WTC11 (cell line): ENCODE measurements at regions not wholly inside any gene's neighbourhood (a gene's known extent, or its start where the extent isn't known, plus 50 kb on each side); places are given as distances from the start of the nearest gene placed in this dataset.
"Not testable (repeated sequence)": the region's sequence is repeated elsewhere in the genome, so short reads cannot be mapped to it uniquely, and the experiment has no call there.

Source experiments
- ATAC-seq: fragments of 200-7000 bp; cut with Tn5 transposase; 2 replicates; pipeline ENCODE4 v1.10.0; 2021; ENCODE audit warnings: mild to moderate bottlenecking, moderate library complexity
- CTCF ChIA-PET: fragments of 300-600 bp; sonication (Branson Sonifier 250); formaldehyde crosslinking; loops from one replicate; lab custom pipeline; 2021; ENCODE audit warnings: antibody characterized with exemption; lab: Charles Lee
- POLR2A ChIA-PET: fragments of 350-600 bp; sonication (Branson Sonifier 250); formaldehyde crosslinking; loops from one replicate; lab custom pipeline; 2021; ENCODE audit warnings: antibody characterized with exemption; lab: Charles Lee
- DNase-seq: peaks from one replicate; pipeline ENCODE4 v3.0.0; 2021; ENCODE audit warnings: low spot score
- H3K27ac Mint-ChIP-seq: 2 replicates; pipeline ENCODE4 v1.8.0; 2021; ENCODE audit warnings: mixed read lengths
- H3K27me3 Mint-ChIP-seq: 2 replicates; pipeline ENCODE4 v1.8.0; 2021; ENCODE audit warnings: low read depth, mild to moderate bottlenecking, moderate library complexity, mixed read lengths
- H3K36me3 Mint-ChIP-seq: 2 replicates; pipeline ENCODE4 v1.8.0; 2021; ENCODE audit warnings: mixed read lengths
- H3K4me1 Mint-ChIP-seq: 2 replicates; pipeline ENCODE4 v1.8.0; 2022; ENCODE audit warnings: mixed read lengths
- H3K4me3 Mint-ChIP-seq: 2 replicates; pipeline ENCODE4 v1.8.0; 2021; ENCODE audit warnings: mild to moderate bottlenecking, moderate library complexity, mixed read lengths
- H3K9me3 Mint-ChIP-seq: 2 replicates; pipeline ENCODE4 v1.8.0; 2021; ENCODE audit warnings: mixed read lengths
- ARID4B ChIP-seq: sonication (generic); formaldehyde crosslinking; IDR thresholded peaks from 2 replicates; pipeline ENCODE4 v1.8.0; 2023; ENCODE audit warnings: missing genetic modification reagents, mild to moderate bottlenecking, borderline replicate concordance
- EMX1 ChIP-seq: fragments of 250-450 bp; sonication (Bioruptor Pico); IDR thresholded peaks from 2 replicates; pipeline ENCODE4 v1.8.0; 2021; ENCODE audit warnings: mild to moderate bottlenecking
- ESRRA ChIP-seq: sonication (generic); formaldehyde crosslinking; IDR thresholded peaks from 2 replicates; pipeline ENCODE4 v1.8.1; 2022; ENCODE audit warnings: mild to moderate bottlenecking, missing genetic modification reagents, borderline replicate concordance
- GRHL2 ChIP-seq: fragments of 250-450 bp; sonication (Bioruptor Pico); IDR thresholded peaks from 2 replicates; pipeline ENCODE4 v1.8.0; 2022; ENCODE audit warnings: mild to moderate bottlenecking, moderate library complexity; ENCODE audit not compliant: insufficient replicate concordance, severe bottlenecking
- HMGA2 ChIP-seq: fragments of 250-450 bp; sonication (Bioruptor Pico); IDR thresholded peaks from 2 replicates; pipeline ENCODE4 v1.4.0; 2021; ENCODE audit warnings: mild to moderate bottlenecking, moderate library complexity
- HMGXB4 ChIP-seq: sonication (generic); formaldehyde crosslinking; IDR thresholded peaks from 2 replicates; pipeline ENCODE4 v1.8.1; 2023; ENCODE audit warnings: mild to moderate bottlenecking, moderate library complexity, missing genetic modification reagents
- MYBL2 ChIP-seq: sonication (generic); formaldehyde crosslinking; IDR thresholded peaks from 2 replicates; pipeline ENCODE4 v1.8.1; 2023; ENCODE audit warnings: mild to moderate bottlenecking, moderate library complexity, missing genetic modification reagents
- OVOL2 ChIP-seq: fragments of 250-450 bp; sonication (Bioruptor Pico); IDR thresholded peaks from 2 replicates; pipeline ENCODE4 v1.9.0; 2021; ENCODE audit warnings: mild to moderate bottlenecking, borderline replicate concordance
- PREB ChIP-seq: sonication (generic); formaldehyde crosslinking; IDR thresholded peaks from 2 replicates; pipeline ENCODE4 v1.8.1; 2022; ENCODE audit warnings: mild to moderate bottlenecking, missing genetic modification reagents, moderate library complexity, borderline replicate concordance
- USF1 ChIP-seq: sonication (generic); formaldehyde crosslinking; IDR thresholded peaks from 2 replicates; pipeline ENCODE4 v1.8.0; 2022; ENCODE audit warnings: mild to moderate bottlenecking, missing genetic modification reagents
- ZNF121 ChIP-seq: sonication (generic); formaldehyde crosslinking; IDR thresholded peaks from 2 replicates; pipeline ENCODE4 v1.8.0; 2023; ENCODE audit warnings: missing genetic modification reagents
- ZNF396 ChIP-seq: fragments of 250-450 bp; sonication (Bioruptor Pico); IDR thresholded peaks from 2 replicates; pipeline ENCODE4 v1.8.0; 2021; ENCODE audit warnings: mild to moderate bottlenecking, moderate library complexity, borderline replicate concordance
- ZNF416 ChIP-seq: fragments of 250-450 bp; sonication (Bioruptor Pico); IDR thresholded peaks from 2 replicates; pipeline ENCODE4 v1.9.0; 2021; ENCODE audit warnings: mild to moderate bottlenecking, inconsistent platforms
- ZNF532 ChIP-seq: fragments of 250-450 bp; sonication (Bioruptor Pico); IDR thresholded peaks from 2 replicates; pipeline ENCODE4 v1.9.0; 2021; ENCODE audit warnings: mild to moderate bottlenecking, borderline replicate concordance

GRCh38 chr1:188023206-188023605 lies 1194.5 kb downstream of the PLA2G4A start:
- no peaks in the 10 kb centered on the region for H3K36me3 Mint-ChIP-seq
- ChIA-PET CTCF (no interaction called here), POLR2A (no interaction called here)
- DNase-seq = no peak
- no peak overlapping the region for H3K27ac Mint-ChIP-seq
- H3K9me3 Mint-ChIP-seq = no peaks in the 10 kb centered on the region
- no peaks in the 10 kb centered on the region for H3K4me1 Mint-ChIP-seq
- no peaks in the 10 kb centered on the region for H3K27me3 Mint-ChIP-seq
- no peak for TF ChIP-seq HMGA2
- no peak for TF ChIP-seq ARID4B
- TF ChIP-seq HMGXB4 (CRISPR knock-in tag) = no peak
- no peak for TF ChIP-seq ZNF416 (CRISPR knock-in tag)
- no peak for TF ChIP-seq ZNF532 (CRISPR knock-in tag)
- no peak for TF ChIP-seq PREB (CRISPR knock-in tag)
- no peak for TF ChIP-seq ZNF121 (CRISPR knock-in tag)
- no peak for TF ChIP-seq MYBL2 (CRISPR knock-in tag)
- TF ChIP-seq GRHL2 (CRISPR knock-in tag) = no peak
- H3K4me3 Mint-ChIP-seq = no peak overlapping the region
- no peak for ATAC-seq

- Mint-ChIP-seq H3K27me3 (no peaks in the 10 kb centered on the region), H3K4me3 (no peak overlapping the region), H3K27ac (no peak overlapping the region), H3K4me1 (no peaks in the 10 kb centered on the region), H3K9me3 (no peaks in the 10 kb centered on the region), H3K36me3 (no peaks in the 10 kb centered on the region)
- ATAC-seq (no peak), DNase-seq (no peak)
- ChIA-PET POLR2A (interaction anchor here (0.6 kb wide), 1 partner anchor 422 kb away, joined by 5 read pairs; no protein-coding TSS in a partner anchor), CTCF (no interaction called here)
- TF ChIP-seq ZNF396 (no peak), OVOL2 (CRISPR knock-in tag) (no peak), EMX1 (CRISPR knock-in tag) (no peak), ZNF532 (CRISPR knock-in tag) (no peak), ESRRA (CRISPR knock-in tag) (no peak), USF1 (CRISPR knock-in tag) (no peak)
Observed at GRCh38 chr1:188027613-188028012, 1198.9 kb downstream of the PLA2G4A start.

GRCh38 chr1:188037572-188037971 lies 1208.8 kb downstream of the PLA2G4A start:
- H3K9me3 Mint-ChIP-seq = peaks cover 42% of the 10 kb centered on the region
- ATAC-seq, POLR2A ChIA-PET, DNase-seq, H3K27ac Mint-ChIP-seq, H3K27me3 Mint-ChIP-seq, H3K4me1 Mint-ChIP-seq, H3K4me3 Mint-ChIP-seq, CTCF ChIA-PET: not testable (repeated sequence)
- peaks cover 30% of the 10 kb centered on the region for H3K36me3 Mint-ChIP-seq
